ENCODE measurements at regions not wholly inside any gene's neighbourhood (a gene's known extent, or its start where the extent isn't known, plus 50 kb on each side); places are given as distances from the start of the nearest gene placed in this dataset.

- Histone ChIP-seq H3K79me2 (ENCODE audit: control insufficient read depth in 1 of 2, insufficient read depth in 2 of 2, low read length in 2 of 2) (no peaks in the 10 kb centered on the region), H2BK5ac (ENCODE audit: low read depth, low read length) (no peak overlapping the region)
- FAIRE-seq, result no peak
- TF ChIP-seq USF2 (IDR thresholded peaks at IDR 0.05; ENCODE audit: low read length) (no peak), SP2 (IDR thresholded peaks at IDR 0.05; ENCODE audit: low read length) (no peak), POLR2AphosphoS5 (IDR thresholded peaks at IDR 0.05; ENCODE audit: low read depth, low read length) (no peak), GABPA (IDR thresholded peaks at IDR 0.05; ENCODE audit: borderline replicate concordance, insufficient read depth, low read length) (no peak), POLR2A (IDR thresholded peaks at IDR 0.05; ENCODE audit: control extremely low read depth in 1 of 2, low read depth in 2 of 2, low read length in 2 of 2) (no peak), BCL11A (IDR thresholded peaks at IDR 0.05; ENCODE audit: low read depth in 2 of 2, low read length in 2 of 2) (no peak), SIN3A (conservative IDR thresholded peaks at IDR 0.05 in 1 of 2, IDR thresholded peaks at IDR 0.05 in 1 of 2; ENCODE audit: low read depth in 1 of 2, low read length in 2 of 2) (no peak), HDAC6 (IDR thresholded peaks at IDR 0.05; ENCODE audit: low read depth, low read length) (no peak), CHD2 (IDR thresholded peaks at IDR 0.05; ENCODE audit: low read length) (no peak), TCF12 (IDR thresholded peaks at IDR 0.05; ENCODE audit: low read depth, low read length) (no peak), CTBP2 (IDR thresholded peaks at IDR 0.05; ENCODE audit: borderline replicate concordance, insufficient read depth, insufficient read length, low read length) (no peak), SIX5 (IDR thresholded peaks at IDR 0.05; ENCODE audit: low read depth, low read length) (no peak), CREB1 (IDR thresholded peaks at IDR 0.05) (no peak), MAX (IDR thresholded peaks at IDR 0.05) (no peak), FOSL1 (IDR thresholded peaks at IDR 0.05; ENCODE audit: insufficient read depth, low read depth, low read length) (no peak)
Measured at GRCh38 chr3:17820704-17821103, 78.3 kb upstream of the TBC1D5 start.

More at GRCh38 chr3:17820704-17821103, 78.3 kb upstream of the TBC1D5 start:
- Histone ChIP-seq H3K36me3 (ENCODE audit: control insufficient read depth in 2 of 4, insufficient read depth in 4 of 4, low read length in 3 of 4) (no peaks in the 10 kb centered on the region), H3K23me2 (ENCODE audit: low read depth, low read length) (no peaks in the 10 kb centered on the region), H4K91ac (replicated peaks; ENCODE audit: insufficient read length, low read length) (no peak overlapping the region), H3K79me1 (ENCODE audit: low read depth, low read length) (no peaks in the 10 kb centered on the region), H3K18ac (ENCODE audit: extremely low read depth, low read length) (no peak overlapping the region), H3K9ac (replicated peaks in 1 of 4; ENCODE audit: extremely low read depth in 1 of 4, low read depth in 3 of 4, low read length in 3 of 4) (no peak overlapping the region), H3K27ac (ENCODE audit: low read depth, low read length) (no peak overlapping the region), H2AK5ac (ENCODE audit: low read depth, low read length) (no peak overlapping the region), H3K4ac (replicated peaks; ENCODE audit: insufficient read length, low read depth, low read length) (no peak overlapping the region), H4K20me1 (replicated peaks in 1 of 2; ENCODE audit: control insufficient read depth in 1 of 2, insufficient read depth in 2 of 2, low read length in 2 of 2) (no peaks in the 10 kb centered on the region), H2BK120ac (replicated peaks; ENCODE audit: low read depth, low read length) (no peak overlapping the region), H3K27me3 (replicated peaks in 1 of 4; ENCODE audit: control insufficient read depth in 3 of 4, extremely low read depth in 1 of 4, insufficient read depth in 3 of 4, low read length in 3 of 4) (no peaks in the 10 kb centered on the region), H3K23ac (ENCODE audit: insufficient read length) (no peak overlapping the region), H4K5ac (ENCODE audit: insufficient read length, low read depth, low read length) (no peak overlapping the region), H3K4me3 (ENCODE audit: extremely low read depth in 1 of 4, insufficient read depth in 2 of 4, low read depth in 3 of 4, low read length in 4 of 4) (no peak overlapping the region), H2BK15ac (ENCODE audit: low read length) (no peak overlapping the region), H2BK12ac (ENCODE audit: low read depth, low read length) (no peak overlapping the region), H3K56ac (replicated peaks; ENCODE audit: insufficient read length, low read depth, low read length) (no peak overlapping the region), H2AFZ (ENCODE audit: low read length) (peak overlapping the region; percentile 53; the same call in 1 of the 2 replicates), H3K14ac (ENCODE audit: insufficient read length) (no peak overlapping the region), H3K4me2 (ENCODE audit: insufficient read depth in 1 of 2, low read depth in 2 of 2, low read length in 2 of 2) (no peak overlapping the region), H2BK20ac (ENCODE audit: low read length) (no peak overlapping the region), H3K4me1 (replicated peaks in 1 of 4; ENCODE audit: control insufficient read depth in 3 of 4, insufficient read depth in 4 of 4, low read length in 3 of 4) (no peaks in the 10 kb centered on the region), H4K8ac (ENCODE audit: extremely low read depth, insufficient read depth, low read length) (no peak overlapping the region), H3K9me3 (ENCODE audit: insufficient read depth in 2 of 2, low read depth in 1 of 2, low read length in 1 of 2) (peaks cover 6 to 12% of the 10 kb centered on the region in 2 experiments; a peak in 2 of 4 replicates)
- CTCF ChIA-PET (ENCODE audit: partially characterized antibody), result no interaction called here
- POLR2A ChIA-PET (ENCODE audit: partially characterized antibody), result no interaction called here
- no peak for DNase-seq (ENCODE audit: low read depth in 1 of 2, low spot score in 2 of 2)
- WGBS, 2 experiments (ENCODE audit: extremely low coverage in 1 of 2, insufficient coverage in 1 of 2, insufficient read length in 1 of 2, insufficient replicate concordance in 2 of 2, low coverage in 1 of 2, low lambda C conversion rate in 2 of 2, missing lambda C conversion rate in 1 of 2), result 78% methylated on average over 2 of the region's 2 CpGs; no CpG with 5 or more reads in 1 of the 2 experiments

All from H1 (cell line).